GM12878 (cell line): ENCODE measurements at regions not wholly inside any gene's neighbourhood (a gene's known extent, or its start where the extent isn't known, plus 50 kb on each side); places are given as distances from the start of the nearest gene placed in this dataset.

Experiments
- CUX1 ChIP-seq: IDR thresholded peaks from 2 replicates; pipeline ENCODE4 v1.6.1; 2012; ENCODE audit warnings: improper control_type of control experiment, low read depth, low read length; ENCODE audit not compliant: insufficient replicate concordance
- E2F8 ChIP-seq: fragments of 450-650 bp; IDR thresholded peaks from 2 replicates; pipeline ENCODE4 v1.6.1; 2018; ENCODE audit warnings: mild to moderate bottlenecking, low read depth, moderate library complexity; ENCODE audit not compliant: partially characterized antibody
- FOXK2 ChIP-seq: fragments of 450-650 bp; IDR thresholded peaks from 2 replicates; pipeline ENCODE4 v1.6.1; 2017; ENCODE audit warnings: mild to moderate bottlenecking, moderate library complexity
- MXI1 ChIP-seq: fragments of 150-350 bp; IDR thresholded peaks from 2 replicates; pipeline ENCODE4 v1.6.1; 2011; ENCODE audit warnings: low read depth, mild to moderate bottlenecking, inconsistent platforms, low read length, improper control_type of control experiment
- NR2C2 ChIP-seq: IDR thresholded peaks from 2 replicates; pipeline ENCODE4 v1.6.1; 2011; ENCODE audit warnings: borderline replicate concordance, low read depth; ENCODE audit not compliant: control insufficient read depth, insufficient read length
- PKNOX1 ChIP-seq: fragments of 450-650 bp; IDR thresholded peaks from 2 replicates; pipeline ENCODE4 v1.6.1; 2016; ENCODE audit warnings: mild to moderate bottlenecking
- POLR2A ChIP-seq: IDR thresholded peaks from 2 replicates; pipeline ENCODE4 v1.6.1; 2011; ENCODE audit warnings: low read depth, mild to moderate bottlenecking, low read length
- RAD51 ChIP-seq: fragments of 450-650 bp; IDR thresholded peaks from 2 replicates; pipeline ENCODE4 v1.6.1; 2016; ENCODE audit warnings: moderate library complexity, mild to moderate bottlenecking, inconsistent platforms
- RB1 ChIP-seq: fragments of 450-650 bp; formaldehyde crosslinking; IDR thresholded peaks from 2 replicates; pipeline ENCODE4 v1.6.1; 2017; ENCODE audit warnings: mild to moderate bottlenecking, borderline replicate concordance
- RELB ChIP-seq: fragments of 450-650 bp; IDR thresholded peaks from 2 replicates; pipeline ENCODE4 v1.6.1; 2017; ENCODE audit warnings: low read depth, mild to moderate bottlenecking, moderate library complexity
- RFX5 ChIP-seq: IDR thresholded peaks from 2 replicates; pipeline ENCODE4 v1.6.1; 2011; ENCODE audit warnings: low read depth, low read length, improper control_type of control experiment
- SUZ12 ChIP-seq: fragments of 200-600 bp; sonication (generic); IDR thresholded peaks from one replicate; pipeline ENCODE4 v1.6.1; 2018; ENCODE audit warnings: antibody characterized with exemption, mild to moderate bottlenecking; ENCODE audit not compliant: unreplicated experiment
- TCF12 ChIP-seq: IDR thresholded peaks from 2 replicates; pipeline ENCODE4 v1.6.1; 2011; ENCODE audit warnings: low read depth, mild to moderate bottlenecking, low read length
- YBX1 ChIP-seq: fragments of 450-650 bp; IDR thresholded peaks from 2 replicates; pipeline ENCODE4 v1.6.1; 2016; ENCODE audit warnings: antibody characterized with exemption

GRCh38 chr3:70383360-70383831, 71.0 kb upstream of the MDFIC2 start (continued):
- TF ChIP-seq YBX1: no peak
- no peak for TF ChIP-seq E2F8
- TF ChIP-seq RFX5: no peak
- TF ChIP-seq RAD51: no peak
- TF ChIP-seq RB1: no peak
- TF ChIP-seq FOXK2: no peak
- TF ChIP-seq TCF12: no peak
- TF ChIP-seq SUZ12: no peak
- no peak for TF ChIP-seq RELB
- TF ChIP-seq POLR2A: no peak
- peak; percentile 69 for TF ChIP-seq PKNOX1
- no peak for TF ChIP-seq NR2C2
- no peak for TF ChIP-seq CUX1
- no peak for TF ChIP-seq MXI1
